Duodenal mucosa (tissue), 2 donors: ENCODE measurements at regions not wholly inside any gene's neighbourhood (a gene's known extent, or its start where the extent isn't known, plus 50 kb on each side); places are given as distances from the start of the nearest gene placed in this dataset.

Experiments used
- H3K27ac ChIP-seq: one replicate; pipeline ENCODE4 v1.7.0; 2013; ENCODE audit warnings: low read depth, low read length
- H3K27me3 ChIP-seq, 2 donors: one replicate each; pipeline ENCODE4 v1.7.0; 2013; ENCODE audit warnings: low read length in 2 of 2, control low read depth in 1 of 2; ENCODE audit not compliant: insufficient read depth in 2 of 2, control insufficient read depth in 1 of 2
- H3K36me3 ChIP-seq, 2 donors: one replicate each; pipeline ENCODE4 v1.7.0; 2013; ENCODE audit warnings: low read length in 2 of 2, control low read depth in 1 of 2; ENCODE audit not compliant: insufficient read depth in 2 of 2, control insufficient read depth in 1 of 2
- H3K4me1 ChIP-seq, 2 donors: one replicate each; pipeline ENCODE4 v1.7.0; 2013; ENCODE audit warnings: low read length in 2 of 2, control low read depth in 1 of 2; ENCODE audit not compliant: insufficient read depth in 2 of 2, control insufficient read depth in 1 of 2
- H3K4me3 ChIP-seq, 2 donors: one replicate each; pipeline ENCODE4 v1.7.0; 2013; ENCODE audit warnings: low read length in 2 of 2, low read depth in 1 of 2
- H3K9ac ChIP-seq, 2 donors: one replicate each; pipeline ENCODE4 v1.7.0; 2013; ENCODE audit warnings: low read length in 2 of 2, low read depth in 1 of 2
- H3K9me3 ChIP-seq, 2 donors: one replicate each; pipeline ENCODE4 v1.7.0; 2013; ENCODE audit warnings: low read length in 2 of 2, control low read depth in 1 of 2; ENCODE audit not compliant: control insufficient read depth in 1 of 2

- no peaks in the 10 kb centered on the region for H3K9me3 ChIP-seq
- no peaks in the 10 kb centered on the region for H3K36me3 ChIP-seq
- no peak overlapping the region for H3K27ac ChIP-seq
- H3K9ac ChIP-seq = no peak overlapping the region
- no peaks in the 10 kb centered on the region for H3K4me1 ChIP-seq
- no peaks in the 10 kb centered on the region for H3K27me3 ChIP-seq
- H3K4me3 ChIP-seq = no peak overlapping the region
Observed at GRCh38 chr10:4485636-4486035, 340.4 kb upstream of the AKR1E2 start.

DNA sequence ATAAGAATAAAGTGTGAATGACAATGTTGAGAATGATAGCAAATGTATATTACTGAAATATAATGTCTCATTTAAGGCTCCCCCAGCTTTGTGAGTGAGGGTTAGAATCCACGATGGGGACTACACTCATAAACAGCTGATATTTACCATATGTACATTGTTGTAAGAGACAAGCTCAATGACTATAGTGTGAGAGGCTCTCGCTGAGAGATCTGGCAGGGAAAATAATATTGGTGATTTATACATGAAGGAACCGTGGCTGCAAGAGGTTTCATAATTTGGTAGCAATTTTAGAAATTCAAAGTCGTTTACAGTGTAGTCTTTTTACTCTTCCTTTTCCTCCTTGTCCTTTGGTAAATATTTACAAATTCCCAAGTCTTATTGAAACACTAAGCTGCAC lies 342.2 kb upstream of the AKR1E2 start:
- no peak overlapping the region for H3K9ac ChIP-seq
- no peaks in the 10 kb centered on the region for H3K4me1 ChIP-seq
- no peaks in the 10 kb centered on the region for H3K27me3 ChIP-seq
- no peaks in the 10 kb centered on the region for H3K36me3 ChIP-seq
- no peak overlapping the region for H3K27ac ChIP-seq
- no peaks in the 10 kb centered on the region for H3K9me3 ChIP-seq
- H3K4me3 ChIP-seq = no peak overlapping the region

GRCh38 chr10:4482659-4483058 lies 343.3 kb upstream of the AKR1E2 start:
- Histone ChIP-seq H3K36me3 (no peaks in the 10 kb centered on the region), H3K27me3 (no peaks in the 10 kb centered on the region), H3K4me3 (no peak overlapping the region), H3K9me3 (no peaks in the 10 kb centered on the region), H3K27ac (no peak overlapping the region), H3K9ac (no peak overlapping the region), H3K4me1 (no peaks in the 10 kb centered on the region)

- H3K9ac ChIP-seq = no peak overlapping the region
- no peak overlapping the region for H3K4me3 ChIP-seq
- H3K27ac ChIP-seq = no peak overlapping the region
- H3K9me3 ChIP-seq = no peaks in the 10 kb centered on the region
- no peaks in the 10 kb centered on the region for H3K4me1 ChIP-seq
- no peaks in the 10 kb centered on the region for H3K27me3 ChIP-seq
- no peaks in the 10 kb centered on the region for H3K36me3 ChIP-seq
Observed at GRCh38 chr10:4481192-4481591, 344.8 kb upstream of the AKR1E2 start.

- H3K9ac ChIP-seq = no peak overlapping the region
- H3K9me3 ChIP-seq = no peaks in the 10 kb centered on the region
- H3K4me1 ChIP-seq = no peaks in the 10 kb centered on the region
- H3K27me3 ChIP-seq = no peaks in the 10 kb centered on the region
- no peaks in the 10 kb centered on the region for H3K36me3 ChIP-seq
- no peak overlapping the region for H3K27ac ChIP-seq
- H3K4me3 ChIP-seq = no peak overlapping the region
Observed at GRCh38 chr10:4479342-4479741, 346.7 kb upstream of the AKR1E2 start.

- no peaks in the 10 kb centered on the region for H3K36me3 ChIP-seq
- H3K4me1 ChIP-seq = no peaks in the 10 kb centered on the region
- H3K9ac ChIP-seq = no peak overlapping the region
- no peak overlapping the region for H3K27ac ChIP-seq
- no peak overlapping the region for H3K4me3 ChIP-seq
- H3K27me3 ChIP-seq = no peaks in the 10 kb centered on the region
- H3K9me3 ChIP-seq = no peaks in the 10 kb centered on the region
Observed at GRCh38 chr10:4477664-4478063, 348.3 kb upstream of the AKR1E2 start.

- Histone ChIP-seq H3K4me1 (no peaks in the 10 kb centered on the region), H3K27me3 (no peaks in the 10 kb centered on the region), H3K27ac (no peak overlapping the region), H3K9ac (no peak overlapping the region), H3K36me3 (no peaks in the 10 kb centered on the region), H3K4me3 (no peak overlapping the region), H3K9me3 (no peaks in the 10 kb centered on the region)
Observed at GRCh38 chr10:4475827-4476490, 350.0 kb upstream of the AKR1E2 start.

- Histone ChIP-seq H3K27me3 (no peaks in the 10 kb centered on the region), H3K9ac (no peak overlapping the region), H3K4me3 (no peak overlapping the region), H3K9me3 (no peaks in the 10 kb centered on the region), H3K27ac (no peak overlapping the region), H3K4me1 (no peaks in the 10 kb centered on the region), H3K36me3 (no peaks in the 10 kb centered on the region)
Observed at GRCh38 chr10:4474829-4475228, 351.2 kb upstream of the AKR1E2 start.

DNA sequence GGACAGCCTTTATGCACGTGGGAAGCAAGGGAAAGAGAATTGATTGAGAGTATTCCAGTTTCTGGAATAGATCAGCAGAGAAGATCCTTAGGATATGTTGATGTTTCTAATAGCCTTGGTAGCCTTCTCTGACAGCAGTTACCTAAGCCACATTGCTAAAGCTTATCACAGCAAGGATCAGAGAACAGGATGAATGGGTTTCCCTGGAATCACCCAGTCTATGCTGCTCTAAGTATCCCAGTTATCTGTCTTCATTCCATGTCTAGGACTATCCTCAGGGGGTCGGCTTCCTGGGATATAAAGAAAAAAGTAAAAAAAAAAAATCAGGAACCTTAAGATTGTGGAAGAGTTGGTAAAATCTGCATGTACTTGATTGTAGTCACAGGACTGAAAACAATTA lies 352.0 kb upstream of the AKR1E2 start:
- Histone ChIP-seq H3K9me3 (no peaks in the 10 kb centered on the region), H3K4me1 (no peaks in the 10 kb centered on the region), H3K27me3 (no peaks in the 10 kb centered on the region), H3K4me3 (no peak overlapping the region), H3K9ac (no peak overlapping the region), H3K36me3 (no peaks in the 10 kb centered on the region), H3K27ac (no peak overlapping the region)

- Histone ChIP-seq H3K36me3 (no peaks in the 10 kb centered on the region), H3K4me1 (no peaks in the 10 kb centered on the region), H3K27ac (no peak overlapping the region)
Observed at GRCh38 chr10:4472190-4472904, 353.7 kb upstream of the AKR1E2 start.

More at GRCh38 chr10:4472190-4472904, 353.7 kb upstream of the AKR1E2 start:
- Histone ChIP-seq H3K4me3 (no peak overlapping the region), H3K9me3 (no peaks in the 10 kb centered on the region), H3K9ac (no peak overlapping the region), H3K27me3 (no peaks in the 10 kb centered on the region)
